Activated T-cell treated with anti-CD3 and anti-CD28 coated beads, Interleukin-2, amount 50 U/mL, for 72 hours (primary cell): ENCODE measurements at regions not wholly inside any gene's neighbourhood (a gene's known extent, or its start where the extent isn't known, plus 50 kb on each side); places are given as distances from the start of the nearest gene placed in this dataset.

Experiments used
- ATAC-seq, 2 donors: fragments of 150-1000 bp; cut with Tn5 transposase; replicated peaks in 1 of 2; 2 replicates each; pipeline ENCODE4 v1.10.0; 2021; ENCODE audit warnings: moderate library complexity in 2 of 2, mild to moderate bottlenecking in 1 of 2
- DNase-seq, 2 donors: peaks; one replicate each; pipeline ENCODE4 v3.0.0; 2021 to 2022; ENCODE audit warnings: mixed read lengths in 1 of 2
- H3K27ac Mint-ChIP-seq: one replicate; pipeline ENCODE4 v1.8.0; 2022; ENCODE audit warnings: mild to moderate bottlenecking, moderate library complexity, mixed read lengths
- H3K27me3 Mint-ChIP-seq: one replicate; pipeline ENCODE4 v1.8.0; 2022; ENCODE audit warnings: low read depth, mixed read lengths
- H3K36me3 Mint-ChIP-seq, 2 donors: one replicate each; pipeline ENCODE4 v1.8.0; 2022; ENCODE audit warnings: mixed read lengths in 2 of 2, mild to moderate bottlenecking in 1 of 2; ENCODE audit not compliant: insufficient read depth in 2 of 2
- H3K4me1 Mint-ChIP-seq: one replicate; pipeline ENCODE4 v1.8.0; 2022; ENCODE audit warnings: low read depth, mixed read lengths
- H3K4me3 Mint-ChIP-seq, 2 donors: one replicate each; pipeline ENCODE4 v1.8.0; 2022; ENCODE audit warnings: mild to moderate bottlenecking in 2 of 2, mixed read lengths in 2 of 2, moderate library complexity in 2 of 2
- H3K9me3 Mint-ChIP-seq, 2 donors: one replicate each; pipeline ENCODE4 v1.8.0; 2022; ENCODE audit warnings: mixed read lengths in 2 of 2

DNA sequence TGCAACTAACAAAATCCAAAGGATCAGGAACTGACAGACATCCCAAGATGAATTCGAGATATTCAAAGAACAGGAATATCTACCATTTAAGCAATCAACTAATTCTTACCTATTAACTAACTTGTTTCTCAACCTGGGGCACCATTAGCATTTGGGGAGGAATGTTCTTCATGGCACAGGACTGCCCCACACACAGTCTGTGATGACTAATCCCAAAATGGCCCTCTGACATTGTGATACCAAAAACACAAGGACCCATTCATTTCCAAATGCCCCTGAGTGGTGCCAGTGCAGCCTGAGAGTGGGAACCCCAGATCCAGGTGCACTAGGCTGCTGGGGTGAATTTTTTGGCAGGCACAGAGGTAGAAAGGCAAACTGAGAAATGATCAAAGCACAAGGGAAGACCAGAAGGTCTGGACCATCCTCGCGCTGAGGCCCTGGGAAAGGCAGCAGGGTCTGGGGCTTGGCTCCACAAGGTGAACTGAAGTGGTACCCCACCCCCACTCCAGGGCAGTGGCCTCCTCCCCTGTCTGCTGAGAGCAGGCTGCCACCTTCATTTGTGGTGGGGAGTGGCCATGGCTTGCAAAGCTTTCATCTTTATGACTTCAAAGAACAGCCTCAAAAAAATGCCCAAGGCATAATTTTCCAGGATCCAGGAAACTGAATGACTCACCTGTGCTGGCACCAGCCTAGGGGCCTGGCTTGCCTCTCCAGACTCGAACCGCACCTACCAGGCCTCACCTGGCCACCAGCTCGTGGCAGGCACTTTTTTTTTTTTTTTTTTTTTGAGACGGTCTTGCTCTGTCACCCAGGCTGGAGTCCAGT lies 122.4 kb downstream of the BCOR start:
- H3K4me3 Mint-ChIP-seq: no peak overlapping the region
- H3K9me3 Mint-ChIP-seq: peaks cover 4 to 5% of the 10 kb centered on the region in 2 donors
- no peak for ATAC-seq
- H3K36me3 Mint-ChIP-seq: peaks cover 4 to 8% of the 10 kb centered on the region in 2 donors
- peaks cover 6% of the 10 kb centered on the region for H3K27me3 Mint-ChIP-seq
- H3K4me1 Mint-ChIP-seq: peaks cover 7% of the 10 kb centered on the region
- no peak for DNase-seq
- no peak overlapping the region for H3K27ac Mint-ChIP-seq

- no peak overlapping the region for H3K4me3 Mint-ChIP-seq
- no peak overlapping the region for H3K27ac Mint-ChIP-seq
- no peak for ATAC-seq
- peaks cover 14% of the 10 kb centered on the region for H3K4me1 Mint-ChIP-seq
- DNase-seq: no peak
- H3K36me3 Mint-ChIP-seq: no peaks in the 10 kb centered on the region
- H3K9me3 Mint-ChIP-seq: no peaks in the 10 kb centered on the region
- H3K27me3 Mint-ChIP-seq: peaks cover 16% of the 10 kb centered on the region
Observed at GRCh38 chrX:39981946-39982345, 115.8 kb downstream of the BCOR start.

DNA sequence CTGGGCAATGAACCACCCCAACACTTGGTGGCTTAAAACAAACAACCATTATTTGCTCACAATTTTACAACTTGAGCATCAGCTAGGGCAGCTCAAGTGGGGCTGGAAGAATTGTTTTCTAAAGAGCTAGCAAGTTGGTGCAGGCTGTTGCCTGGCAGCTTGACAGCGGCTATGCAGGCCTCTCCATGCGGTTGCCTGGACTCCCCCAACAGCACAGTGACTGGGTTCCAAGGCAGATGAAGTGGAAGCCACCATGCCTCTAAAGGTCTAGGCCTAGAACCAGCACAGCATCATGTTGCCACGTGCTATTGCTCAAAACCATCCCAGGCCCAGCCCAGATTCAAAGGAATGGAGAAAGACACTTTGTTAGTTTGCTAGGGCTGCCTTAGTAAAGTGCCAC lies 114.8 kb downstream of the BCOR start:
- ATAC-seq (no peak), DNase-seq (no peak)
- Mint-ChIP-seq H3K4me1 (peaks cover 13% of the 10 kb centered on the region), H3K9me3 (no peaks in the 10 kb centered on the region), H3K36me3 (no peaks in the 10 kb centered on the region), H3K4me3 (no peak overlapping the region), H3K27ac (no peak overlapping the region), H3K27me3 (peaks cover 16% of the 10 kb centered on the region)

- peaks cover 16% of the 10 kb centered on the region for H3K27me3 Mint-ChIP-seq
Observed at GRCh38 chrX:39983715-39984114, 114.0 kb downstream of the BCOR start.

GRCh38 chrX:39984191-39984956 lies 113.4 kb downstream of the BCOR start:
- no peaks in the 10 kb centered on the region for H3K9me3 Mint-ChIP-seq
- H3K27ac Mint-ChIP-seq: no peak overlapping the region
- H3K36me3 Mint-ChIP-seq: no peaks in the 10 kb centered on the region
- no peak for ATAC-seq
- no peak for DNase-seq
- no peak overlapping the region for H3K4me3 Mint-ChIP-seq
- H3K4me1 Mint-ChIP-seq: peaks cover 9% of the 10 kb centered on the region
- H3K27me3 Mint-ChIP-seq: peaks cover 16% of the 10 kb centered on the region

More at GRCh38 chrX:39983715-39984114, 114.0 kb downstream of the BCOR start:
- Mint-ChIP-seq H3K9me3 (no peaks in the 10 kb centered on the region), H3K4me1 (peaks cover 9% of the 10 kb centered on the region), H3K4me3 (no peak overlapping the region), H3K36me3 (no peaks in the 10 kb centered on the region), H3K27ac (no peak overlapping the region)
- DNase-seq: no peak
- no peak for ATAC-seq

DNA sequence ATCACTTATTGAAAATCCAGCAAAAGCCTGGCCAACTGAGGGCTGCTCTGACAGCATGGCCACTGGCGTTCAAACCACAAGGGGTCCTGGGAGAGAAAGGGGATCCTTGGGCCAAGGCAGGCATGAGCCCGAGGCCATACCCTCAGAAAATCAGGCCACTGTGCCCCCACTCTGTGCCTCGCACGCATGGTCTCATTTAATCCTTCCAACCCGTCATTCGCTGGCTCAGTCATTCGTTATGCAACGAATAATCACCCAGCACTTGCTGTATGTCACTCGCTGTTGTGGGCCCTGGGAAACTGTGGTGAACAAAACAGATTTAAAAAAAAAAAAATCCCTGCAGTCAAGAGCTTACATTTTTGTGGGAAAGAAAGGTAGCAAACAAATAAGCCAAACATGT lies 112.7 kb downstream of the BCOR start:
- no peaks in the 10 kb centered on the region for H3K36me3 Mint-ChIP-seq
- peaks cover 9% of the 10 kb centered on the region for H3K4me1 Mint-ChIP-seq
- DNase-seq: no peak
- no peaks in the 10 kb centered on the region for H3K9me3 Mint-ChIP-seq
- no peak for ATAC-seq
- H3K4me3 Mint-ChIP-seq: no peak overlapping the region
- peaks cover 22% of the 10 kb centered on the region for H3K27me3 Mint-ChIP-seq
- H3K27ac Mint-ChIP-seq: peak overlapping the region; percentile 2

GRCh38 chrX:39985551-39985950 lies 112.2 kb downstream of the BCOR start:
- H3K9me3 Mint-ChIP-seq: no peaks in the 10 kb centered on the region
- no peak overlapping the region for H3K4me3 Mint-ChIP-seq
- H3K4me1 Mint-ChIP-seq: peaks cover 4% of the 10 kb centered on the region
- H3K36me3 Mint-ChIP-seq: no peaks in the 10 kb centered on the region
- DNase-seq (no peak), ATAC-seq (no peak)
- no peak overlapping the region for H3K27ac Mint-ChIP-seq
- H3K27me3 Mint-ChIP-seq: peaks cover 25% of the 10 kb centered on the region

DNA sequence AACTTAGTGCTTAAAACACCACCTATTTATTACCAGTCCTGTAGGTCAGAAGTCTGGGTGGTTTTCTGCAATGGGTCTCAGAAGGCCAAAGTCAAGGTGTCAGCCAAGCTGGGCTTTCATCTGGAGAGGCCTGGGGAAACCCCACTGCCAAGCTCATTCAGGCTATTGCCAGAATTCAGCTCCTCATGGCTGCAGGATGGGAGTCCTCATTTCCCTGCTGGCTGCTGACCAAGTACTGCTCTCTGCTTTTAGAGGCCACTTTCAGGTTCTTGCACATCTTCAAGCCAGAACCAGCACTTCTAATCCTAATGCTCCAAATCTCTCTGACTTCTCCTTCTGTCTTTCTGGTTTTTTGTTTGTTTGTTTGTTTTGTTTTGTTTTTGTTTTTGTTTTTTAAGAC lies 109.3 kb downstream of the BCOR start:
- DNase-seq (no peak), ATAC-seq (no peak)
- Mint-ChIP-seq H3K36me3 (no peaks in the 10 kb centered on the region), H3K4me3 (no peak overlapping the region), H3K27ac (no peak overlapping the region), H3K27me3 (peaks cover 34% of the 10 kb centered on the region), H3K4me1 (no peaks in the 10 kb centered on the region), H3K9me3 (no peaks in the 10 kb centered on the region)

DNA sequence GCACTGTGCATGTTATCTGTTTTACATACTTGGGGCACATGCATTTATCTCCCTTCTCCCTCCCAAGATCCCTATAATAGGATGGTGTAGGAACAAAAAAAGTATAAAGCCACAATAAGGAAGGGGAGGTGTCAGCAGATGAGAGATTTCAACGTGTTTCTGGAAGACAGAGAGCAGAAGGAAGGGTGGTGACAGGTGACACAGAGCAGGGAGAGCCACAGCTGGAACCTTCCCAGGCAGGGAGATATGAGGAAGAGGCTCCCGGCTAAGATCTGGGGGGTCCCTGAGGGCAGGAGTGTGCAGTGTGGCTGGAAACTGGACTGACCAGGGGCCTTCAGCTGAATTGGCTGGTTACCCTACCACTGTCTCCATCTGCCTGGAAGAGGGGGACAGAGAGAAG lies 107.4 kb downstream of the BCOR start:
- DNase-seq (no peak), ATAC-seq (no peak)
- Mint-ChIP-seq H3K27me3 (peaks cover 28% of the 10 kb centered on the region), H3K4me3 (no peak overlapping the region), H3K36me3 (no peaks in the 10 kb centered on the region), H3K27ac (no peak overlapping the region), H3K9me3 (no peaks in the 10 kb centered on the region), H3K4me1 (no peaks in the 10 kb centered on the region)

- H3K4me3 Mint-ChIP-seq: no peak overlapping the region
- H3K9me3 Mint-ChIP-seq: no peaks in the 10 kb centered on the region
- no peaks in the 10 kb centered on the region for H3K36me3 Mint-ChIP-seq
- H3K27ac Mint-ChIP-seq: no peak overlapping the region
- no peak for DNase-seq
- no peak for ATAC-seq
- H3K4me1 Mint-ChIP-seq: no peaks in the 10 kb centered on the region
- H3K27me3 Mint-ChIP-seq: peaks cover 25% of the 10 kb centered on the region
Observed at GRCh38 chrX:39992300-39992699, 105.5 kb downstream of the BCOR start.

DNA sequence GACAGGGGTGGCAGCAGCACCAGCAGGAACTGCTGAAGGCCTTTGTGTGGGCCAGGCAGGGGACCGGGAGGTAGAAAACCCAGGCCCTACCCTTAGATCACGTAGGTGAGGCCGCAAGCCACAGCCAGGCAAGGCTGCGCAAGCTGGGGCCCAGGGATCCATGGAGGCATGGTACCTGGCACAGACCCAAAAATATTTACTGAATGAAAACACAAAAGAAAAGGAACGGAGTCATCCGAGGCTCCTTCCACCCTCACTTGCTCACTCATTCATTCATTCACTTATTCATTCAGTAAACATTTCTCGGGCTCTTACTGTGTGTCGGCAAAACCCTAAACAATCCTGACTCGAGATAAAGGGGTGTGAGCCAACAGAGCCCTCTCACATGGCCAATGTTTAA lies 102.3 kb downstream of the BCOR start:
- no peaks in the 10 kb centered on the region for H3K9me3 Mint-ChIP-seq
- ATAC-seq: no peak
- H3K4me3 Mint-ChIP-seq: no peak overlapping the region
- no peak overlapping the region for H3K27ac Mint-ChIP-seq
- no peak for DNase-seq
- no peaks in the 10 kb centered on the region for H3K4me1 Mint-ChIP-seq
- peaks cover 31% of the 10 kb centered on the region for H3K27me3 Mint-ChIP-seq
- no peaks in the 10 kb centered on the region for H3K36me3 Mint-ChIP-seq

- peaks cover 35% of the 10 kb centered on the region for H3K27me3 Mint-ChIP-seq
- no peak overlapping the region for H3K27ac Mint-ChIP-seq
- no peaks in the 10 kb centered on the region for H3K4me1 Mint-ChIP-seq
- ATAC-seq (no peak), DNase-seq (no peak)
- no peaks in the 10 kb centered on the region for H3K9me3 Mint-ChIP-seq
- H3K36me3 Mint-ChIP-seq: no peaks in the 10 kb centered on the region
- H3K4me3 Mint-ChIP-seq: no peak overlapping the region
Observed at GRCh38 chrX:39996536-39996935, 101.2 kb downstream of the BCOR start.

- peaks cover 37% of the 10 kb centered on the region for H3K27me3 Mint-ChIP-seq
- ATAC-seq (no peak), DNase-seq (no peak)
- H3K27ac Mint-ChIP-seq: no peak overlapping the region
- no peak overlapping the region for H3K4me3 Mint-ChIP-seq
- no peaks in the 10 kb centered on the region for H3K36me3 Mint-ChIP-seq
- H3K4me1 Mint-ChIP-seq: no peaks in the 10 kb centered on the region
- no peaks in the 10 kb centered on the region for H3K9me3 Mint-ChIP-seq
Observed at GRCh38 chrX:39998636-39999406, 98.9 kb downstream of the BCOR start.
